K562 (cell line): ENCODE measurements at regions not wholly inside any gene's neighbourhood (a gene's known extent, or its start where the extent isn't known, plus 50 kb on each side); places are given as distances from the start of the nearest gene placed in this dataset.
A peak's percentile ranks its signal among the peaks of the same experiment; 100 is the strongest.

Experiments
- BMI1 ChIP-seq: fragments of 150-350 bp; IDR thresholded peaks from 2 replicates; pipeline ENCODE4 v1.6.1; 2014; ENCODE audit warnings: low read length
- DEAF1 ChIP-seq: fragments of 450-650 bp; formaldehyde crosslinking; IDR thresholded peaks from 2 replicates; pipeline ENCODE4 v1.4.0; 2020; ENCODE audit warnings: mild to moderate bottlenecking, moderate library complexity
- FOXP4 ChIP-seq: sonication (generic); formaldehyde crosslinking; IDR thresholded peaks from 2 replicates; pipeline ENCODE4 v1.8.0; 2022; ENCODE audit warnings: mild to moderate bottlenecking, missing genetic modification reagents, borderline replicate concordance
- HCFC1 ChIP-seq: IDR thresholded peaks from 2 replicates; pipeline ENCODE4 v1.6.1; 2012; ENCODE audit warnings: low read depth, low read length, improper control_type of control experiment
- IFI16 ChIP-seq: fragments of 250-450 bp; sonication (Bioruptor Pico); IDR thresholded peaks from 2 replicates; pipeline ENCODE4 v2.1.2; 2022; ENCODE audit warnings: mild to moderate bottlenecking, inconsistent platforms
- KDM5B ChIP-seq: fragments of 200-600 bp; sonication (generic); IDR thresholded peaks from 2 replicates; pipeline ENCODE4 v1.6.1; 2012; ENCODE audit warnings: low read depth, mild to moderate bottlenecking, moderate library complexity, low read length, control low read depth, inconsistent platforms; ENCODE audit not compliant: insufficient replicate concordance
- MLLT1 ChIP-seq, 2 experiments: fragments of 450-650 bp; IDR thresholded peaks; 2 replicates each; pipeline ENCODE4 v1.6.1; 2016
- NR2C1 ChIP-seq, 2 experiments: fragments of 450-650 bp; IDR thresholded peaks; 2 replicates each; pipeline ENCODE4 v1.6.1; 2017; ENCODE audit warnings: mild to moderate bottlenecking in 2 of 2, antibody characterized with exemption in 1 of 2, inconsistent platforms in 1 of 2, missing compliant biosample characterization in 1 of 2, missing genetic modification characterization in 1 of 2
- NR2C2 ChIP-seq, 2 experiments: fragments of 200-800 bp in 1 of 2; sonication (Bioruptor generic) in 1 of 2; sonication (generic) in 1 of 2; formaldehyde crosslinking in 1 of 2; IDR thresholded peaks; 2 replicates each; pipeline versions ENCODE4 v1.6.1 to v1.8.0; 2016 to 2022; ENCODE audit warnings: mild to moderate bottlenecking in 1 of 2, missing compliant biosample characterization in 1 of 2, missing genetic modification characterization in 1 of 2, missing genetic modification reagents in 1 of 2
- NR4A1 ChIP-seq, 2 experiments: fragments of 250-450 bp in 1 of 2; fragments of 450-650 bp in 1 of 2; sonication (Bioruptor Pico) in 1 of 2; IDR thresholded peaks; 2 replicates each; pipeline versions ENCODE4 v1.4.0 to v1.6.1; 2016 to 2020; ENCODE audit warnings: mild to moderate bottlenecking in 2 of 2, missing compliant biosample characterization in 1 of 2, missing genetic modification characterization in 1 of 2, moderate library complexity in 1 of 2
- TRIM28 ChIP-seq: fragments of 450-650 bp; IDR thresholded peaks from 2 replicates; pipeline ENCODE4 v1.6.1; 2017
- YBX1 ChIP-seq: fragments of 450-650 bp; IDR thresholded peaks from 2 replicates; pipeline ENCODE4 v1.7.1; 2016; ENCODE audit warnings: mild to moderate bottlenecking
- ZNF121 ChIP-seq: sonication (generic); formaldehyde crosslinking; conservative IDR thresholded peaks from 2 replicates; pipeline ENCODE4 v1.8.0; 2022; ENCODE audit warnings: missing genetic modification reagents
- ZNF174 ChIP-seq: fragments of 250-450 bp; sonication (Bioruptor Pico); IDR thresholded peaks from 2 replicates; pipeline ENCODE4 v1.4.0; 2020; ENCODE audit warnings: mild to moderate bottlenecking
- ZNF282 ChIP-seq: sonication (generic); formaldehyde crosslinking; IDR thresholded peaks from 2 replicates; pipeline ENCODE4 v1.8.1; 2023; ENCODE audit warnings: missing genetic modification reagents
- ZNF395 ChIP-seq: fragments of 200-800 bp; sonication (Bioruptor generic); IDR thresholded peaks from 2 replicates; pipeline ENCODE4 v1.6.1; 2017; ENCODE audit warnings: missing genetic modification characterization, missing compliant biosample characterization
- ZNF707 ChIP-seq: fragments of 250-450 bp; sonication (Bioruptor Pico); conservative IDR thresholded peaks from 2 replicates; pipeline ENCODE4 v1.8.0; 2022; ENCODE audit warnings: inconsistent platforms, mild to moderate bottlenecking, moderate library complexity
- TF ChIP-seq, protein P1 (sequence below): fragments of 250-450 bp; sonication (Bioruptor Pico); IDR thresholded peaks from 2 replicates; pipeline ENCODE4 v1.8.0; 2021; ENCODE audit warnings: mild to moderate bottlenecking, moderate library complexity

DNA sequence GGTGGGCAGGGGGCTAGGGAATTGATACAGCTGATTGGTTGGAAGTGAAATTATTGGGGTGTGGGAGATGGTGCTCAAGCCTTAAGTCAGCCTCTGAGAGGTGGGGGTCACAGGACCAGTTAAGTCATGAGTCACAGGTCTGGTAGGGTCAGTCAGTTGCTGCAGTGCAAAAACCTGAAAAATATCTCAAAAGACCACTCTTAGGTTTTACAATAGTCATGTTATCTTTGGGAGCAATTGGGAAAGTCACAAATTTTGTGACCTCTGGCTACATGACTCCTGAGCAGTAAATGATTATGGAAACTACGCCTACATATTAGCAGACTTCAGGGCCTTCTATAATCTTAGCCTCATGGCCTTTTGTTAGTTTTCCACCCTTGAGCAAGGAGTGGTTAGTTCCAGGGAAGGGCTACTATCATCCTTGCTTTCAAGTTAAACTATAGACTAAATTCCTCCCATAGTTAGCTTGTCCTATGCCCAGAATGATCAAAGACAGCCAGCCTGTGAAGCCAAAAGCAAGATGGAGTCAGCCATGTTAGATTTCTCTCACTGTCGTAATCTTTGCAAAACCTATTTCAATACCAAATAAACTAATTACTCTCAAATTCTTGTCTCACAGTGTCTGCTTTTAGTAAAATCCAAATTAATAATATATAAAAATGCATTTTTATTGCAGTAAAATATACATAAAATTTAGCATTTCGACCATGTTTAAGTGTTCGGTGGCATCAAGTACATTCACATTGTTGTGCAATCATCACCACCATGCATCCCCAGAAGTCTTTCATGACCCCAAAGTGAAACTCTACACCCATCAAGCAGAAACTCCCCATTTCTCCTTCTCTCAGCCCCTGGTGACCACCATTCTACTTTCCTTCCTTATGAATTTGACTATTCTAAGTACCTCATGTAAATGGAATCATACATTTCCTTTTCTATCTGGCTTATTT lies 60.9 kb upstream of the CD2AP start (continued):
- TF ChIP-seq ZNF395 (0 out of 2 replicates have a peak, but pooled peaks have one; percentile 37), BMI1 (no peak), FOXP4 (CRISPR knock-in tag) (no peak), TRIM28 (0 out of 2 replicates have a peak, but pooled peaks have one; percentile 18), KDM5B (no peak), YBX1 (no peak), ZNF174 (CRISPR knock-in tag) (no peak), NR2C2 (CRISPR knock-in tag; IDR thresholded peaks at IDR 0.05) (no peak), NR2C2 (tag; IDR thresholded peaks at IDR 0.05) (no peak), NR4A1 (CRISPR knock-in tag; IDR thresholded peaks at IDR 0.05) (no peak), NR4A1 (tag; IDR thresholded peaks at IDR 0.05) (peak; percentile 92), ZNF707 (CRISPR knock-in tag) (no peak), MLLT1 (IDR thresholded peaks at IDR 0.05) (no peak), IFI16 (CRISPR knock-in tag) (peak; percentile 77; the same call in 1 of the 2 replicates), DEAF1 (no peak), NR2C1 (IDR thresholded peaks at IDR 0.05) (no peak), NR2C1 (tag; IDR thresholded peaks at IDR 0.05) (peak; percentile 80), HCFC1 (no peak), ZNF282 (no peak), ZNF121 (no peak)
- TF ChIP-seq, protein P1, sequence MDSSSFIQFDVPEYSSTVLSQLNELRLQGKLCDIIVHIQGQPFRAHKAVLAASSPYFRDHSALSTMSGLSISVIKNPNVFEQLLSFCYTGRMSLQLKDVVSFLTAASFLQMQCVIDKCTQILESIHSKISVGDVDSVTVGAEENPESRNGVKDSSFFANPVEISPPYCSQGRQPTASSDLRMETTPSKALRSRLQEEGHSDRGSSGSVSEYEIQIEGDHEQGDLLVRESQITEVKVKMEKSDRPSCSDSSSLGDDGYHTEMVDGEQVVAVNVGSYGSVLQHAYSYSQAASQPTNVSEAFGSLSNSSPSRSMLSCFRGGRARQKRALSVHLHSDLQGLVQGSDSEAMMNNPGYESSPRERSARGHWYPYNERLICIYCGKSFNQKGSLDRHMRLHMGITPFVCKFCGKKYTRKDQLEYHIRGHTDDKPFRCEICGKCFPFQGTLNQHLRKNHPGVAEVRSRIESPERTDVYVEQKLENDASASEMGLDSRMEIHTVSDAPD (CRISPR knock-in tag): 0 out of 2 replicates have a peak, but pooled peaks have one; percentile 36
